ENCODE measurements at regions not wholly inside any gene's neighbourhood (a gene's known extent, or its start where the extent isn't known, plus 50 kb on each side); places are given as distances from the start of the nearest gene placed in this dataset.

DNA sequence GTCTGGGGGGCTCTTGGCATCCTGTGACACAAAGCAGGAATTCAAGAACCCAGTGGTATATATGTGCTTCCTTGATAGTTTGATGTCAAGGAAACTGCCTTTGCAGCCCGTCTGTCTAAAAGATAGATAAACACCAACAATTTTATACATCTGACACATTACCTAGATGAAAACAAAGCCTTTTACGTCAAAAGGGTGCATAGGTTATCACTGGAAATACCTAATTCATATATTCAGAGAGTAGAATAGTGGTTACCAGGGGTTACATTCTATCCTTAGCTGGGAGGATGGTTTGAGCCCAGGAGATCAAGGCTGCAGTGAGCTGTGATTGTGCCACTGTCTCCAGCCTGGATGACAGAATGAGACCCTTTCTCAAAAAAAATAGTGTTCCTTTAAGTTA is 356.9 kb upstream of the RASGRP1 start:
- TF ChIP-seq, protein P1, sequence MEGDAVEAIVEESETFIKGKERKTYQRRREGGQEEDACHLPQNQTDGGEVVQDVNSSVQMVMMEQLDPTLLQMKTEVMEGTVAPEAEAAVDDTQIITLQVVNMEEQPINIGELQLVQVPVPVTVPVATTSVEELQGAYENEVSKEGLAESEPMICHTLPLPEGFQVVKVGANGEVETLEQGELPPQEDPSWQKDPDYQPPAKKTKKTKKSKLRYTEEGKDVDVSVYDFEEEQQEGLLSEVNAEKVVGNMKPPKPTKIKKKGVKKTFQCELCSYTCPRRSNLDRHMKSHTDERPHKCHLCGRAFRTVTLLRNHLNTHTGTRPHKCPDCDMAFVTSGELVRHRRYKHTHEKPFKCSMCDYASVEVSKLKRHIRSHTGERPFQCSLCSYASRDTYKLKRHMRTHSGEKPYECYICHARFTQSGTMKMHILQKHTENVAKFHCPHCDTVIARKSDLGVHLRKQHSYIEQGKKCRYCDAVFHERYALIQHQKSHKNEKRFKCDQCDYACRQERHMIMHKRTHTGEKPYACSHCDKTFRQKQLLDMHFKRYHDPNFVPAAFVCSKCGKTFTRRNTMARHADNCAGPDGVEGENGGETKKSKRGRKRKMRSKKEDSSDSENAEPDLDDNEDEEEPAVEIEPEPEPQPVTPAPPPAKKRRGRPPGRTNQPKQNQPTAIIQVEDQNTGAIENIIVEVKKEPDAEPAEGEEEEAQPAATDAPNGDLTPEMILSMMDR (IDR thresholded peaks at IDR 0.05), result no peak
- TF ChIP-seq CREM (CRISPR knock-in tag; IDR thresholded peaks at IDR 0.05) (no peak), TEAD4 (CRISPR knock-in tag; IDR thresholded peaks at IDR 0.05) (no peak), E2F4 (CRISPR knock-in tag; IDR thresholded peaks at IDR 0.05; ENCODE audit: borderline replicate concordance, low read depth) (no peak)
